Breast epithelium (tissue), 4 donors: ENCODE measurements at regions not wholly inside any gene's neighbourhood (a gene's known extent, or its start where the extent isn't known, plus 50 kb on each side); places are given as distances from the start of the nearest gene placed in this dataset.

Source experiments
- DNase-seq, 2 donors: peaks; one replicate each; pipeline ENCODE4 v3.0.0-alpha.2; 2019; ENCODE audit warnings: low spot score in 2 of 2
- H3K27ac ChIP-seq, 2 donors: fragments of 200-600 bp; sonication (generic) in 1 of 2; one replicate each; pipeline ENCODE4 v1.5.1; 2016 to 2019; ENCODE audit warnings: mild to moderate bottlenecking in 1 of 2
- H3K27me3 ChIP-seq, 2 donors: fragments of 200-600 bp; sonication (generic) in 1 of 2; one replicate each; pipeline versions ENCODE4 v1.5.1 to v1.6.0; 2017 to 2019; ENCODE audit warnings: control low read depth in 1 of 2, mild to moderate bottlenecking in 1 of 2
- H3K36me3 ChIP-seq: fragments of 200-600 bp; one replicate; pipeline ENCODE4 v1.5.1; 2019
- H3K4me1 ChIP-seq, 2 donors: fragments of 200-600 bp; sonication (generic); one replicate each; pipeline ENCODE4 v1.5.1; 2016 to 2019; ENCODE audit warnings: control low read depth in 1 of 2
- H3K4me3 ChIP-seq, 3 donors: fragments of 200-600 bp; sonication (generic); 1 replicate in 2 of 3; 2 replicates in 1 of 3; pipeline ENCODE4 v1.5.1; 2016 to 2019; ENCODE audit warnings: mild to moderate bottlenecking in 3 of 3, moderate library complexity in 2 of 3
- H3K9me3 ChIP-seq, 2 donors: fragments of 200-600 bp; sonication (generic) in 1 of 2; one replicate each; pipeline ENCODE4 v1.5.1; 2016 to 2019; ENCODE audit warnings: control low read depth in 1 of 2
- CTCF ChIP-seq, 3 donors: fragments of 450-650 bp; IDR thresholded peaks; one replicate each; pipeline ENCODE4 v1.5.1; 2016 to 2017; ENCODE audit warnings: antibody characterized with exemption in 3 of 3, mild to moderate bottlenecking in 3 of 3, moderate library complexity in 3 of 3
- POLR2A ChIP-seq: fragments of 450-650 bp; IDR thresholded peaks from one replicate; pipeline ENCODE4 v1.6.1; 2016; ENCODE audit warnings: antibody characterized with exemption, mild to moderate bottlenecking, moderate library complexity
- POLR2AphosphoS5 ChIP-seq, 3 donors: sonication (generic); formaldehyde crosslinking; IDR thresholded peaks; one replicate each; pipeline ENCODE4 v1.6.1; 2017; ENCODE audit warnings: antibody characterized with exemption in 3 of 3
- intact Hi-C: fragments of 100-400 bp; cut with DNase I; formaldehyde crosslinking; loops from one replicate; pipeline ENCODE4 v1.15.1; 2023; ENCODE audit warnings: low total_unique reads

- H3K9me3 ChIP-seq = no peaks in the 10 kb centered on the region
- H3K27ac ChIP-seq = no peak overlapping the region
These were observed 105.8 kb downstream of the ZNF664 start for GRCh38 chr12:124078800-124079199.

DNA sequence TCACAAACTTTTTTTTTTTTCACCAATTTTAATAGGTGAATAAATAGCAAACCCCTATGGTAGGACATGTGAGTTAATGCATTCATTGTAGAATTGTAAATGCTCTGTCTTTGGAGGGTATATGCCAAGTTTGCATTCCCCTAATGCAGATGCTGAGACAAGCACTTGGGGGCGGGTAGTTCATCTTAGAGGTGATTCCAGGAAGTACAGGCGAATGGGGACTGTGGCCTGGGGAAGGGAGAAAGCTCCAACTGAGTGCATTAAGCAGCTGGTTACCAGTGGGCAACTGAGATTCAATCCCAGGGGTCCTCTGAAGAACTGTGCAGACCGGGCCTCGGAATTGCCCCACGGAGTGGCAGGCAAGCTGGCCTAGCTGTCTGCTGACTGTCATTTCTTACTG, 107.6 kb downstream of the ZNF664 start:
- Histone ChIP-seq H3K4me3 (no peak overlapping the region), H3K36me3 (no peaks in the 10 kb centered on the region), H3K27ac (no peak overlapping the region), H3K4me1 (no peaks in the 10 kb centered on the region), H3K27me3 (no peaks in the 10 kb centered on the region), H3K9me3 (no peaks in the 10 kb centered on the region)
- no peak for DNase-seq
- TF ChIP-seq CTCF (IDR thresholded peaks at IDR 0.05) = no peak
- TF ChIP-seq POLR2AphosphoS5 (IDR thresholded peaks at IDR 0.05) = no peak
- no peak for TF ChIP-seq POLR2A
- intact Hi-C loops = no loop called here

More at GRCh38 chr12:124078800-124079199, 105.8 kb downstream of the ZNF664 start:
- Histone ChIP-seq H3K4me1 (no peaks in the 10 kb centered on the region), H3K4me3 (no peak overlapping the region), H3K36me3 (no peaks in the 10 kb centered on the region), H3K27me3 (no peaks in the 10 kb centered on the region)
- TF ChIP-seq POLR2A = no peak
- no peak for TF ChIP-seq CTCF (IDR thresholded peaks at IDR 0.05)
- TF ChIP-seq POLR2AphosphoS5 (IDR thresholded peaks at IDR 0.05) = no peak
- intact Hi-C loops = no loop called here
- no peak for DNase-seq

- Histone ChIP-seq H3K36me3 (no peaks in the 10 kb centered on the region), H3K9me3 (no peaks in the 10 kb centered on the region), H3K4me1 (no peaks in the 10 kb centered on the region), H3K27ac (no peak overlapping the region), H3K27me3 (no peaks in the 10 kb centered on the region), H3K4me3 (no peak overlapping the region)
- TF ChIP-seq CTCF (IDR thresholded peaks at IDR 0.05) (no peak), POLR2AphosphoS5 (IDR thresholded peaks at IDR 0.05) (no peak), POLR2A (no peak)
- DNase-seq = no peak
- intact Hi-C loops = no loop called here
These were observed 109.0 kb downstream of the ZNF664 start for GRCh38 chr12:124082012-124082411.

DNA sequence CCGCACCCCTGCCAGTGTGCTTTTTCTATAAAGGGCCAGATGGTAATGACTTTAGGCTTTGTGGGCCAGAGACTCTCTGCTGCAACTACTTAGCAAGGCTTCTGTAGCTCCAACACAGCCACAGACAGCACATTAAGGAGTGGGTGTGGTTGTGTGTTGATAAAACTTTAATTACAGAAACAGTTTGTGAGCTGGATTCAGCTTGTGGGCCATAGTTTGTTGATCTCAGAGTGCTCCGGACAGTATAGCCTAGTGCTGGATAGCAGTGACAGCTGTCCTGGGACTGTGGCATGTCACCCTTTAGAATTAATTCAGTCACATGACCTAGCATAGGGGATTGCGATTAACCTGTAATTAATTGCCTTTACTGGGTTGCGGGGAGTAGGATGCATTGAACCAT, 109.7 kb downstream of the ZNF664 start:
- Histone ChIP-seq H3K36me3 (no peaks in the 10 kb centered on the region), H3K27me3 (no peaks in the 10 kb centered on the region), H3K27ac (no peak overlapping the region), H3K4me1 (no peaks in the 10 kb centered on the region), H3K4me3 (no peak overlapping the region), H3K9me3 (no peaks in the 10 kb centered on the region)
- no peak for DNase-seq
- intact Hi-C loops = no loop called here
- no peak for TF ChIP-seq POLR2A
- no peak for TF ChIP-seq CTCF (IDR thresholded peaks at IDR 0.05)
- no peak for TF ChIP-seq POLR2AphosphoS5 (IDR thresholded peaks at IDR 0.05)

DNA sequence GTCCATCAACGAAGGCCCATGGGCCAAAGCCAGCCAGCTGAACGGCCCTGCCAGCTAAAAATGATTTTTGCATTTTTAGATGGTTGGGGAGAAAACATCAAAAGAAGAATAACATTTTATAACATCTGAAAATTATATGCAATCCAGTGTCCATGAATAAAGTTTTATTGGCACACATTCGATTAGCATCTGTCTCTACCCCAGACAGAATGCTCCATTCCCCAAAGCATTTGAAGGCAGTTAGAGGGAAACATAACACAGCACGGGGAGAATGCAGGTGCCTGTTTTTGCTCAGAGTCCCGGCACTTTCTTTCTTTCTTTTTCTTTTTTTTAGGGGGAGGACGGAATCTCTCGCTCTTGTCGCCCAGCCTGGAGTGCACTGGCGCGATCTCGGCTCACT, 110.7 kb downstream of the ZNF664 start:
- intact Hi-C loops = no loop called here
- no peaks in the 10 kb centered on the region for H3K4me1 ChIP-seq
- no peaks in the 10 kb centered on the region for H3K27me3 ChIP-seq
- TF ChIP-seq CTCF (IDR thresholded peaks at IDR 0.05) (no peak), POLR2AphosphoS5 (IDR thresholded peaks at IDR 0.05) (no peak)
- no peak for DNase-seq
- no peak overlapping the region for H3K27ac ChIP-seq
- H3K36me3 ChIP-seq = no peaks in the 10 kb centered on the region
- no peaks in the 10 kb centered on the region for H3K9me3 ChIP-seq
- no peak overlapping the region for H3K4me3 ChIP-seq
